HG02981 (cell line): ENCODE measurements at regions not wholly inside any gene's neighbourhood (a gene's known extent, or its start where the extent isn't known, plus 50 kb on each side); places are given as distances from the start of the nearest gene placed in this dataset.
"Not testable (repeated sequence)": the region's sequence is repeated elsewhere in the genome, so short reads cannot be mapped to it uniquely, and the experiment has no call there.

Source experiments
- ATAC-seq: cut with Tn5 transposase; IDR thresholded peaks from one replicate; pipeline ENCODE4 v1.9.1; 2021; ENCODE audit warnings: mild to moderate bottlenecking, moderate library complexity; ENCODE audit not compliant: unreplicated experiment

DNA sequence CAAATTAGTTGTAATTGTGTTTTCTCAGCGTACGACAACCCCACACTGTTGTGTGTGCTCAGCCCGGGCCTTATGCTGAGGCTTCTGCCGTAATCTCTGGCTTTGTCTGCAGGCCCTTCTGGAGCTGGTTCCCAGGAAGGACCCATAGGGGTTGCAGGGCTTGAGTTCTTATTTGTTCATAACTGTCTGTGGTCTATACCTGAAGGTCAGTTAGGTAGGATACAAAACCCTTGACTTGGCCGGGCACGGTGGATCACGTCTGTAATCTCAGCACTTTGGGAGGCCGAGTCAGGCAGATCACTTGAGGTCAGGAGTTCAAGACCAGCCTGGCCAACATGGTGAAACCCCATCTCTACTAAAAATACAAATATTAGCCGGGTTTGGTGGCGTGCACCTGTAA lies 1010.2 kb downstream of the BRD1 start:
- ATAC-seq, result not testable (repeated sequence)

DNA sequence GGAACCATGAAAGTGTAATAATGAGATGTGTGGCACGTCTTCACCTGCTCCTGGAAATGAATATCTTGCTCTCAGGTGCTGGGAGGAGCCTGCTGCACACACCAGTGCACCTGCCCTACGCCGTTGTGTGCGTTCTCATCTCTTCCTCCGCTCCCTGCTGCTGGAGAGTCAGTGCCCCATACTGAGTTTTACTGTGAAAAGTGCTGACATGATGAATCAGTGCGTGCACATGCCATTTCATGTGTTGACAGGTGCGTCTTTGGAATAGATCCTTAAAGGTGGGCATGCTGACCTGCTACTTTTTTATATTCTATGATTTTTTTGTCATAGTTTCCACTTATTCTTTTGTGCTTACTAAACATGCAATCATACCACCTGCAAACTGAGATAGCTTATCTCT lies 1015.8 kb downstream of the BRD1 start:
- ATAC-seq, result no peak

- no peak for ATAC-seq
These were observed 1019.4 kb downstream of the BRD1 start for GRCh38 chr22:48808038-48808960.

DNA sequence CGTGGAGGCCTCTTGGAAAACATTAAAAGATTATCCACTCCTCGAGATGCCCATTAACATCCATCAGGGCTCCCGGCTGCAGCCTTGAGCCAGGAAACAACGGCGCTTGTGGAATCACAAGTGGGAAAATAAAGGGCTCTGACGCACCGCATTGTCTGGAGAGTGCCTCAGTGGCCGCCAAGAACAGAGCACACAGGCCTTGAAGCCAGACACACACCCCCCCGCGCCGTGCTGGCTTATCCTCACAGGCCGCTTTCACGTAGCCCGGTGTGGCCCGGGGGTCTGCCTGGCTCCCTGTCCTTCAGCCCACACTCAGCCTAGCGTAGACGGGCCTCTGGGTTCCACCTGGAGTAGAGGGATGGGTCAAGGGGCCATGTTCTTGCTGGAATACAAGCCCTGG lies 1020.5 kb downstream of the BRD1 start:
- ATAC-seq, result no peak

DNA sequence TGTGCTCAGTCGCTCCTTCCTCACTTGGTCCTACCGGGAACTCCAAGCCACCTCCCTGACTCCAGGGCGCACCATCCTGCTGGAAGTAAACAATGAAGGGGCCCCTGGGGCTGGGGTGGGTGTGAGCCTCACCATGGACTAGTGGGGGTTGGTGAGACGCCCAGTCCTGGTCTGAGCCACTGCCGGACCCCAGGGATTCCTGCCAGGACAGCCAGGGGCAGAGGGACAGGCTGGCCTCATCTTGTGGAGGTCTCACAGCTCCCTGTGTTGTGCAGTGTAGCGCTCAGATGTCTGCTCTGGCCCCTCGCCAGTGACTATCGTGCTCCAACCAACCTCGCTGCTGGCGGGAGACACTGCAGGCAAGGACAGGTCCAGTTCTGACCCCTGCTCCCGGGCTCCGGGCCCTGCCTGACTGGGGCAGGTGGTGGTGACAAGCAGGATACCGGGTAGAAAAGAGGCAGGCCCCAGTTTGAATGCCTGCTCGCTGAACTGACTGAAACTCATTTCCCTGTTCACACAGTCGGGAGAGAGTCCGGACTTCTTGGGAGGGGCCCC lies 1021.4 kb downstream of the BRD1 start:
- ATAC-seq, result no peak

- ATAC-seq, result no peak
These were observed 1022.2 kb downstream of the BRD1 start for GRCh38 chr22:48805516-48805915.

DNA sequence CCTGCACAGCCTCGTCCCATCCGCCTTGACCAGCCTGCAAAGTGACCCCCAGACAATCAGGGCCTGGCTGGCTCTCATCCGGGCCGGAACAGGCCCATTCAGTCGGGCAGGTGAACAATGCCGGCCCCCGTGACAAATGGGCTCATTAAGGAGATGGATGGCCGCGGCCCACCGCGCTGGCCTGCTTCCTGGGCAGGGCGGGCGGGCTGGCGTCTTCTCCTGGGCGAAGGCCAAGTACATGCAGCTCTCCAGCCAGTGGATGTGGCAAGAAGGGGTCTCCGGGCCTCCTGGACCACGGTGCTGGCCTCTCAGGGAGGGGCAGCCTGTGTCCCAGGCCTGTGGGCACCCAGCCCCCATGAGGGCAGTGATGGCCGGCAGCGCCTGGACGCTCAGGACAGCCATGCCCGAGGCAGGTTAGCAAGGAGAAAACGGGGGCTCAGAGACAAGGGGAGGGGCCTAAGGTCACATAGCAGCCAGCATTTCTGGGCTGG lies 1022.8 kb downstream of the BRD1 start:
- ATAC-seq, result no peak

DNA sequence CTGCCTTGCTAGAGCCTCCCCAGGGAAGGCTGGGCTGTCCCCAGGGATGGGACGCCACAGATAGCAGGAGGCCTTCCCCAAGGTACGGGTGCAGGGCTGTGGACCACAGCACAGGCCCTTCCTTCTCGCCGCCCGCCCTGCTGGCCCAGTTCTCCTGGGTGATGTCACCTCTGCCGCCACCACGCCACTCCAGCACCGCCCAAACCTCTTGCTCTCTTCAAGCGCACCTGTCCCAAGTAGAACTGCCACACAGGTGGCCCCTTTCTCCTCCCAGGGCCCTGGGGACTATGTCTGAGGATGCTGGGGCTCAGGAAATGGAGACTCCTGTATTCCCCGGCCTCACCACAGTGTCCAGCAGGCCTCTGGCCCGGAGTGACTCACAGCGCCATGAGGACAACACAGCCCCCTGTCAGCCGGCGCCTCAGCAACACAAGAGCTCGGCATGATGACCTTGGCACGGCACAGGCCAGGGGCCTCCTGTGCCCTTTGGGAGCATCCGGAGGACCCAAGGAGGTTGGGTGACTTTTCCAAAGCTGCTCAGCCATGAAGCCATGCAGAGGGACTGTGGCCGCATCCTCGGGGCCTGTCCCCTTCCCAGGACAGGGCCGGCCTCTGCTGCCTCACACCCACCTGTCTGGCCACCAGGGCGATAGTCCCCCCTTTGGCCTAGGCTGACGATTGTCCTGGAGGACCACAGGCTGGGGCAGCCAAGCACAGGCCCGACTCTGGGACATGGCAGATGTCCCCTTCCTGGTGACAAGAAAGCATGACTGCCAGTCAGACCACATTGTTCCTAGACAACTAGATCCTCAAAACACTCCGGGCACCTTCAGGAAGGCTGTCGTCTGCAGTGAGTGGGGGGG lies 1023.5 kb downstream of the BRD1 start:
- no peak for ATAC-seq

DNA sequence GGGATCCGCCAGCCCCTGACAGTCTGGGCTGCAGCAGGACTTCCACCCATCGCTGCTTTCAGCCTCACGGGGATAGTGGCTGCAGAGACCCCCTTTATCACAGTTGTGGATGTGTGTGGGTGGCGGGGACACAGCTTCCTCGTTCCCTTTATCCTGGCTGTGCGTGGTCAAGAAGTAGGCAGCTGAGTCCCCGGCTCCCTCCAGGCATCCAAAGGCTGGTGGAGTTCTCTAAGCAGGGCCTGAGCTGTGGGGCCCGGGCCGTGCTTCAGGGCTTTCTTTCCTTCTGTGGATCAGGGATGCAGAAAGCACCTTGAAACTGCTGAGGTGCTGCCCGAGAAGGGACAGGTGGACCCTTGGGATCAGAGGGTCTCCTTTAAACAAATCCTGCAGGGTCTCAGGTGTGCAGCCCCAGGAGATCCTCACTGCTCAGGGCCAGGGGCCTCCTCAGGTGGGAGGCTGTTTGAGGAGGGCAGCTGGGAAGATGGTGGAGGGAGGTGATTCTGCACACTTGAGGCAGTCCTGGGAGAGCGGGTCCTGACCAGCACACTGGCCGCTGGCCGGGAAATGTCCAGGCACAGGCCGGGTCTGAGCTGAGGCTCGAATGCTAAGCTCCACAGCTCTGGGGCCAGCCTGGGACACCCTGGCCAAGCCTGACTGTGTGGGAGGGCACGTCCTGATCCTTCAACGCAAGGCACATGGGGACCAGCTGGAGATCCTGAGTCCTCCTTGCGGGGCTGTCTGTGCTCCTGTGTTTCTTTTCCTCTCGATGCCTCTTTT lies 1024.3 kb downstream of the BRD1 start:
- no peak for ATAC-seq

- no peak for ATAC-seq
These were observed 1025.1 kb downstream of the BRD1 start for GRCh38 chr22:48802576-48802975.

- ATAC-seq, result no peak
These were observed 1026.6 kb downstream of the BRD1 start for GRCh38 chr22:48800886-48801607.

- no peak for ATAC-seq
These were observed 1027.4 kb downstream of the BRD1 start for GRCh38 chr22:48800036-48800885.

GRCh38 chr22:48799227-48799970 lies 1028.3 kb downstream of the BRD1 start:
- ATAC-seq, result no peak

GRCh38 chr22:48798281-48799226 lies 1029.1 kb downstream of the BRD1 start:
- ATAC-seq, result no peak

- ATAC-seq, result no peak
These were observed 1029.9 kb downstream of the BRD1 start for GRCh38 chr22:48797731-48798130.

GRCh38 chr22:48796310-48797015 lies 1031.2 kb downstream of the BRD1 start:
- ATAC-seq, result no peak

DNA sequence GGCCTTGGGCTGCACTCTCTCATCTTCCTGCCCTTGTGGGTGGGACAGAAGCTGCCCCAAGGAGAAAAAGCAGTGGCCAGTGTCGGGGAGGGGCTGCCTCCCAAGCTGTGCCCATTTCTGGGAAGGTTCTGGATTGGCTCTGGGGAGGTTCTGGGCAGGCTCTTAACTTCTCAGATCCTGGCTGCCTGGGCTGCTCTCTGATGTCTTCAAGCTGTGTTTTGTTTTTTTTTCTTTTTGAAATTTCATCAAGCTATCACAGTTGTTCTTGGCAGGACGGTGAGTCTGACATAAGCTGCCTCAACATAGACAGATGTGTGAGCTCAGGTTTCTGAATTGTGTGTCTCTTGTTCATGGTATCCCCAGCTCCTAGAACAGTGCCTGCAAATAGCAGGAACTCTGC lies 1032.0 kb downstream of the BRD1 start:
- no peak for ATAC-seq
